ENCODE measurements at regions not wholly inside any gene's neighbourhood (a gene's known extent, or its start where the extent isn't known, plus 50 kb on each side); places are given as distances from the start of the nearest gene placed in this dataset.
"Not testable (repeated sequence)": the region's sequence is repeated elsewhere in the genome, so short reads cannot be mapped to it uniquely, and the experiment has no call there.

DNA sequence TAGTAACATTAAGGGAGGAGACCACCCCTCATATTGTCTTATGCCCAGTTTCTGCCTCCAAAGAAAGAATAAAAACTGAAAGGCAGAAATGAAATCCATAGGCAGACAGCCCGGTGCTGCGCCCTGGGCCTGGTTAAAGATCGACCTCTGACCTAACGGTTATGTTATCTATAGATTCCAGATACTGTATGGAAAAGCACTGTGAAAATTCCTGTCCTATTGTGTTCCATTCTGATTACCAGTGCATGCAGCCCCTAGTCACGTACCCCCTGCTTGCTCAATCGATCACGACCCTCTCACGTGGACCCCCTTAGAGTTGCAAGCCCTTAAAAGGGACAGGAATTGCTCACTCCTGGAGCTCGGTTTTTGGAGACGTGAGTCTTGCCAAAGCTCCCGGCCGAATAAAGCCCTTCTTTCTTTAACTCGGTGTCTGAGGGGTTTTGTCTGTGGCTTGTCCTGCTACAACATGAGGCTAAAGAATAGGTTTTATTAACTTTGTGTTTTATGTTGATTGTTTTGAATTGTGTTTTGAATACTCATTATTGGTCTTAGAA, 121.4 kb upstream of the XIRP2 start:
- not testable (repeated sequence) for TF ChIP-seq CTCF, POLR2A (IDR thresholded peaks at IDR 0.05)
